OCI-LY3 (cell line): ENCODE measurements at regions not wholly inside any gene's neighbourhood (a gene's known extent, or its start where the extent isn't known, plus 50 kb on each side); places are given as distances from the start of the nearest gene placed in this dataset.

Experiments used
- CTCF ChIP-seq: fragments of 200-600, 300-600 bp; sonication (generic); IDR thresholded peaks from 2 replicates; pipeline ENCODE4 v1.5.1; 2014; ENCODE audit warnings: antibody characterized with exemption, low read length, low read depth
- EZH2phosphoT487 ChIP-seq: fragments of 200-600 bp; shearing (Covaris generic); IDR thresholded peaks from 2 replicates; pipeline ENCODE4 v1.6.1; 2018; ENCODE audit warnings: antibody characterized with exemption, mixed run types, low read depth

GRCh38 chr4:187433141-187433540 lies 562.4 kb upstream of the ZFP42 start:
- TF ChIP-seq CTCF (no peak), EZH2phosphoT487 (no peak)
